ENCODE measurements at regions not wholly inside any gene's neighbourhood (a gene's known extent, or its start where the extent isn't known, plus 50 kb on each side); places are given as distances from the start of the nearest gene placed in this dataset.
"Not testable (repeated sequence)": the region's sequence is repeated elsewhere in the genome, so short reads cannot be mapped to it uniquely, and the experiment has no call there.

- DNase-seq, result no peak
These were observed 161.7 kb downstream of the SMARCA1 start for GRCh38 chrX:129361576-129361975.

- DNase-seq, result peak in 1 of 5 experiments; percentile 25
These were observed 163.1 kb downstream of the SMARCA1 start for GRCh38 chrX:129360175-129360574.

- DNase-seq, result peak in 1 of 5 experiments; percentile 0
These were observed 164.0 kb downstream of the SMARCA1 start for GRCh38 chrX:129359269-129359668.

GRCh38 chrX:129357428-129357827, 165.9 kb downstream of the SMARCA1 start:
- not testable (repeated sequence) for DNase-seq

- no peak for DNase-seq
These were observed 176.0 kb downstream of the SMARCA1 start for GRCh38 chrX:129347291-129347690.

GRCh38 chrX:129346574-129346973, 176.7 kb downstream of the SMARCA1 start:
- DNase-seq, result no peak

GRCh38 chrX:129337264-129337663, 186.0 kb downstream of the SMARCA1 start:
- not testable (repeated sequence) for DNase-seq

GRCh38 chrX:129323115-129323514, 200.2 kb downstream of the SMARCA1 start:
- no peak for DNase-seq

- DNase-seq, result peak in 1 of 5 experiments; percentile 2
These were observed 204.9 kb downstream of the SMARCA1 start for GRCh38 chrX:129318375-129318774.

GRCh38 chrX:129316461-129316860, 206.8 kb downstream of the SMARCA1 start:
- DNase-seq, result no peak

- no peak for DNase-seq
These were observed 213.3 kb downstream of the SMARCA1 start for GRCh38 chrX:129310000-129310399.

GRCh38 chrX:129262912-129263311, 260.4 kb downstream of the SMARCA1 start:
- DNase-seq, result no peak

- DNase-seq, result not testable (repeated sequence)
These were observed 267.8 kb downstream of the SMARCA1 start for GRCh38 chrX:129255516-129255915.

GRCh38 chrX:129249563-129249962, 273.7 kb downstream of the SMARCA1 start:
- no peak for DNase-seq

GRCh38 chrX:129247642-129248041, 275.6 kb downstream of the SMARCA1 start:
- no peak for DNase-seq

- no peak for DNase-seq
These were observed 283.9 kb downstream of the SMARCA1 start for GRCh38 chrX:129239371-129239770.

GRCh38 chrX:129238011-129238410, 285.3 kb downstream of the SMARCA1 start:
- no peak for DNase-seq

GRCh38 chrX:129235903-129236302, 287.4 kb downstream of the SMARCA1 start:
- DNase-seq, result no peak

GRCh38 chrX:129233786-129234185, 289.5 kb downstream of the SMARCA1 start:
- DNase-seq, result no peak

- no peak for DNase-seq
These were observed 292.3 kb downstream of the SMARCA1 start for GRCh38 chrX:129230850-129231512.

- DNase-seq, result no peak
These were observed 293.1 kb downstream of the SMARCA1 start for GRCh38 chrX:129230168-129230567.

GRCh38 chrX:129227366-129227765, 295.9 kb downstream of the SMARCA1 start:
- DNase-seq, result no peak

- no peak for DNase-seq
These were observed 329.9 kb downstream of the SMARCA1 start for GRCh38 chrX:129193357-129193756.

- no peak for DNase-seq
These were observed 335.1 kb downstream of the SMARCA1 start for GRCh38 chrX:129188231-129188630.

- DNase-seq, result no peak
These were observed 346.6 kb downstream of the SMARCA1 start for GRCh38 chrX:129176710-129177109.

All from T-helper 2 cell (primary cell).